GM21529 (cell line): ENCODE measurements at regions not wholly inside any gene's neighbourhood (a gene's known extent, or its start where the extent isn't known, plus 50 kb on each side); places are given as distances from the start of the nearest gene placed in this dataset.

Experiments used
- ATAC-seq: cut with Tn5 transposase; IDR thresholded peaks from one replicate; pipeline ENCODE4 v1.9.1; 2021; ENCODE audit not compliant: unreplicated experiment

DNA sequence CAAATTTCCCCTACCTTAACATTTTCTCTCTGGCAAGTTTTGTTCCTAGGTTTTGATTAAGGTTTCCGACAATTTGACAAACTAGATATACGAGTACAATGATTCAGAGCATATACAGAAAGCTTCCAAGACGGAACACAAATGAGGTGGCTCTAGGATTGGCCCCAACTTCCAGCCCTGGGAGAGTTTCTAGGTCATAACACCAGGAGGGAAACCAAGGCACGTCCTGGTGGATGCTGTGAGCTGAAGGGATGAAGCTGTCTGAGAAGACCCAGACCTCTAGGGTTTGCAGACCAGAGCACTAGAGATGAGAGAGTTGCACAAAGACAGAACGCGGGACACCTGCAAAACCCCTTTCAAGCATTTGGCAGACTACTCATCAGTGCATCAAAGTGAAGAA, 51.5 kb upstream of the CAND1 start:
- ATAC-seq: no peak
